GM12878 (cell line): ENCODE measurements at regions not wholly inside any gene's neighbourhood (a gene's known extent, or its start where the extent isn't known, plus 50 kb on each side); places are given as distances from the start of the nearest gene placed in this dataset.

Experiments
- ATAC-seq: fragments of 200-7000 bp; cut with Tn5 transposase; 3 replicates; pipeline ENCODE4 v1.9.1; 2020; ENCODE audit warnings: mild to moderate bottlenecking, moderate library complexity
- BruUV-seq: library from RNA; stranded (reverse); fragments of 400-500 nt; replicated peaks from 2 replicates; lab custom pipeline; 2021; lab: Mats Ljungman, UMichigan
- CTCF ChIA-PET: fragments of 300-600 bp; sonication (Branson Sonifier 250); formaldehyde crosslinking; extraction: SDS; loops from one replicate; lab custom pipeline; 2021; ENCODE audit warnings: inconsistent platforms; lab: Yijun Ruan, JAX
- POLR2A ChIA-PET: fragments of 350-600 bp; formaldehyde crosslinking; extraction: SDS; loops from one replicate; lab custom pipeline; 2021; ENCODE audit warnings: inconsistent platforms; lab: Charles Lee
- RAD21 ChIA-PET: fragments of 300-600 bp; sonication (Branson Sonifier 250); formaldehyde crosslinking; loops from one replicate; lab custom pipeline; 2023; ENCODE audit warnings: antibody characterized with exemption; ENCODE audit not compliant: unreplicated experiment; lab: Charles Lee
- SMC1A ChIA-PET: fragments of 300-600 bp; sonication (Branson Sonifier 250); formaldehyde crosslinking; loops from one replicate; lab custom pipeline; 2023; ENCODE audit not compliant: unreplicated experiment, uncharacterized antibody; lab: Charles Lee
- DNase-seq: peaks from one replicate; pipeline ENCODE4 v3.0.0-alpha.2; 2011; ENCODE audit warnings: low read depth, low spot score
- FAIRE-seq: peaks from 3 replicates; lab custom pipeline; 2011; peaks lifted over from hg19 to GRCh38; lab: Jason Lieb, UNC
- H2AFZ ChIP-seq: 2 replicates; pipeline ENCODE4 v1.6.0; 2011; ENCODE audit warnings: low read depth, low read length, control low read depth; ENCODE audit not compliant: control insufficient read depth
- H3K27ac ChIP-seq: 2 replicates; pipeline ENCODE4 v1.5.1; 2011; ENCODE audit warnings: control low read depth; ENCODE audit not compliant: control insufficient read depth, insufficient read depth
- H3K27me3 ChIP-seq, 2 experiments: replicated peaks in 1 of 2; 2 replicates each; pipeline versions ENCODE4 v1.6.0 to v1.6.1; 2011; ENCODE audit warnings: low read length in 1 of 2; ENCODE audit not compliant: control insufficient read depth in 2 of 2, insufficient read depth in 2 of 2
- H3K36me3 ChIP-seq, 2 experiments: 2 replicates each; pipeline ENCODE4 v1.5.1; 2011; ENCODE audit warnings: low read length in 1 of 2; ENCODE audit not compliant: control insufficient read depth in 2 of 2, insufficient read depth in 2 of 2
- H3K4me1 ChIP-seq: 2 replicates; pipeline ENCODE4 v1.6.1; 2011; ENCODE audit warnings: mild to moderate bottlenecking, low read length, moderate library complexity, mixed read lengths; ENCODE audit not compliant: control insufficient read depth, insufficient read depth
- H3K4me2 ChIP-seq: 2 replicates; pipeline ENCODE4 v1.6.0; 2011; ENCODE audit warnings: control low read depth; ENCODE audit not compliant: control insufficient read depth, insufficient read depth
- H3K4me3 ChIP-seq: fragments of 200-600 bp; sonication (generic); 2 replicates; pipeline ENCODE4 v1.5.1; 2016
- H3K79me2 ChIP-seq: 2 replicates; pipeline ENCODE4 v1.6.0; 2011; ENCODE audit warnings: low read length; ENCODE audit not compliant: control insufficient read depth, insufficient read depth
- H3K9ac ChIP-seq: 2 replicates; pipeline ENCODE4 v1.8.0; 2011; ENCODE audit warnings: low read length, control low read depth, mixed read lengths; ENCODE audit not compliant: control insufficient read depth, insufficient read depth
- H3K9me3 ChIP-seq: replicated peaks from 3 replicates; pipeline ENCODE4 v1.5.1; 2011; ENCODE audit warnings: mild to moderate bottlenecking, low read length; ENCODE audit not compliant: control insufficient read depth, insufficient read depth
- H4K20me1 ChIP-seq: 2 replicates; pipeline ENCODE4 v1.6.0; 2011; ENCODE audit not compliant: control insufficient read depth, insufficient read depth
- BCL3 ChIP-seq: IDR thresholded peaks from 2 replicates; pipeline ENCODE4 v1.6.1; 2011; ENCODE audit warnings: borderline replicate concordance, low read depth, mild to moderate bottlenecking, moderate library complexity, low read length; ENCODE audit not compliant: insufficient read depth, poor library complexity, severe bottlenecking
- BHLHE40 ChIP-seq, 2 experiments: fragments of 450-650 bp in 1 of 2; IDR thresholded peaks; 2 replicates each; pipeline ENCODE4 v1.6.1; 2011 to 2017; ENCODE audit warnings: low read depth in 2 of 2, borderline replicate concordance in 1 of 2, improper control_type of control experiment in 1 of 2, low read length in 1 of 2, mild to moderate bottlenecking in 1 of 2
- DPF2 ChIP-seq: fragments of 450-650 bp; IDR thresholded peaks from 2 replicates; pipeline ENCODE4 v1.6.1; 2017; ENCODE audit warnings: mild to moderate bottlenecking
- E2F8 ChIP-seq: fragments of 450-650 bp; IDR thresholded peaks from 2 replicates; pipeline ENCODE4 v1.6.1; 2018; ENCODE audit warnings: mild to moderate bottlenecking, low read depth, moderate library complexity; ENCODE audit not compliant: partially characterized antibody
- LARP7 ChIP-seq: fragments of 450-650 bp; IDR thresholded peaks from 2 replicates; pipeline ENCODE4 v1.6.1; 2017; ENCODE audit warnings: mild to moderate bottlenecking
- PML ChIP-seq: IDR thresholded peaks from 2 replicates; pipeline ENCODE4 v1.6.1; 2012; ENCODE audit warnings: low read length, inconsistent platforms
- POU2F2 ChIP-seq: IDR thresholded peaks from 3 replicates; pipeline ENCODE4 v1.6.1; 2011; ENCODE audit warnings: low read depth, mild to moderate bottlenecking, low read length, borderline replicate concordance
- REST ChIP-seq: IDR thresholded peaks from 2 replicates; pipeline ENCODE4 v1.6.1; 2012; ENCODE audit warnings: mild to moderate bottlenecking, low read depth, low read length
- SIX5 ChIP-seq: IDR thresholded peaks from 2 replicates; pipeline ENCODE4 v1.6.1; 2011; ENCODE audit warnings: mild to moderate bottlenecking, low read depth, low read length, moderate library complexity; ENCODE audit not compliant: severe bottlenecking
- STAT3 ChIP-seq: IDR thresholded peaks from 2 replicates; pipeline ENCODE4 v1.6.1; 2011; ENCODE audit warnings: low read depth, low read length, improper control_type of control experiment
- TCF12 ChIP-seq: IDR thresholded peaks from 2 replicates; pipeline ENCODE4 v1.6.1; 2011; ENCODE audit warnings: low read depth, mild to moderate bottlenecking, low read length
- ZBTB33 ChIP-seq: fragments of 450-650 bp; IDR thresholded peaks from 2 replicates; pipeline ENCODE4 v1.6.1; 2017; ENCODE audit warnings: mild to moderate bottlenecking
- WGBS: methylation state at CpG from one replicate; pipeline ENCODE4 v1.1.6; 2016; ENCODE audit warnings: low lambda C conversion rate; ENCODE audit not compliant: insufficient replicate concordance, insufficient coverage; ENCODE audit errors: missing lambda C conversion rate; 5-methylcytosine and 5-hydroxymethylcytosine counted together
- in situ Hi-C: fragments of 300-500 bp; cut with MboI; formaldehyde crosslinking; loops from 9 replicates; pipeline ENCODE4 v1.14.3; 2018; ENCODE audit warnings: mixed read lengths
- intact Hi-C: fragments of 100-400 bp; cut with micrococcal nuclease; formaldehyde crosslinking; loops from one replicate; pipeline ENCODE4 v1.14.2; 2022; ENCODE audit not compliant: unreplicated experiment

GRCh38 chrX:34223574-34223973 is 91.5 kb upstream of the FAM47A start:
- no peak overlapping the region for H3K9ac ChIP-seq
- H2AFZ ChIP-seq: no peak overlapping the region
- ChIA-PET RAD21 (no interaction called here), CTCF (no interaction called here), SMC1A (no interaction called here), POLR2A (no interaction called here)
- 0% methylated on average over 3 of the region's 3 CpGs for WGBS
- H3K4me2 ChIP-seq: no peak overlapping the region
- no peak for FAIRE-seq
- H3K4me3 ChIP-seq: no peak overlapping the region
- H3K36me3 ChIP-seq: no peaks in the 10 kb centered on the region
- intact Hi-C loops (no loop called here), in situ Hi-C loops (no loop called here)
- no peaks in the 10 kb centered on the region for H4K20me1 ChIP-seq
- no peak for DNase-seq
- no TSS peak for BruUV-seq
- H3K9me3 ChIP-seq: no peaks in the 10 kb centered on the region
- no peak for ATAC-seq
- H3K79me2 ChIP-seq: no peaks in the 10 kb centered on the region
- H3K27ac ChIP-seq: no peak overlapping the region
- no peaks in the 10 kb centered on the region for H3K27me3 ChIP-seq
- H3K4me1 ChIP-seq: no peaks in the 10 kb centered on the region
- TF ChIP-seq DPF2: no peak
- TF ChIP-seq SIX5: no peak
- TF ChIP-seq LARP7: no peak
- no peak for TF ChIP-seq STAT3
- no peak for TF ChIP-seq PML
- no peak for TF ChIP-seq E2F8
- no peak for TF ChIP-seq BCL3
- TF ChIP-seq TCF12: no peak
- no peak for TF ChIP-seq POU2F2
- TF ChIP-seq ZBTB33: no peak
- no peak for TF ChIP-seq REST
- no peak for TF ChIP-seq BHLHE40 (IDR thresholded peaks at IDR 0.05; ENCODE audit: borderline replicate concordance in 1 of 2, low read depth in 2 of 2, low read length in 1 of 2)
